HEK293T (cell line): ENCODE measurements at regions not wholly inside any gene's neighbourhood (a gene's known extent, or its start where the extent isn't known, plus 50 kb on each side); places are given as distances from the start of the nearest gene placed in this dataset.

Experiments
- CTCF ChIA-PET: fragments of 350-600 bp; formaldehyde crosslinking; extraction: SDS; loops from one replicate; lab custom pipeline; 2021; ENCODE audit warnings: antibody characterized with exemption, inconsistent platforms; lab: Yijun Ruan, JAX
- POLR2A ChIA-PET: fragments of 350-600 bp; formaldehyde crosslinking; extraction: SDS; loops from one replicate; lab custom pipeline; 2020; ENCODE audit warnings: antibody characterized with exemption, inconsistent platforms; lab: Yijun Ruan, JAX
- DNase-seq: peaks from one replicate; pipeline ENCODE4 v3.0.0; 2012; ENCODE audit warnings: mixed read lengths; ENCODE audit errors: extremely low spot score
- ARNT ChIP-seq: fragments of 450-650 bp; IDR thresholded peaks from 2 replicates; pipeline ENCODE4 v1.6.1; 2017; ENCODE audit warnings: mild to moderate bottlenecking
- BHLHE40 ChIP-seq: fragments of 450-650 bp; IDR thresholded peaks from 2 replicates; pipeline ENCODE4 v1.6.1; 2016; ENCODE audit warnings: mild to moderate bottlenecking, moderate library complexity, borderline replicate concordance
- CTBP1 ChIP-seq: fragments of 450-650 bp; IDR thresholded peaks from 2 replicates; pipeline ENCODE4 v1.6.1; 2016; ENCODE audit warnings: borderline replicate concordance
- ELF4 ChIP-seq: fragments of 450-650 bp; IDR thresholded peaks from 2 replicates; pipeline ENCODE4 v1.6.1; 2017; ENCODE audit warnings: antibody characterized with exemption
- FOXA1 ChIP-seq: fragments of 450-650 bp; IDR thresholded peaks from 2 replicates; pipeline ENCODE4 v1.6.1; 2016; ENCODE audit warnings: mild to moderate bottlenecking
- FOXK2 ChIP-seq: fragments of 450-650 bp; IDR thresholded peaks from 2 replicates; pipeline ENCODE4 v1.6.1; 2016; ENCODE audit warnings: mild to moderate bottlenecking
- FOXM1 ChIP-seq: fragments of 450-650 bp; IDR thresholded peaks from 2 replicates; pipeline ENCODE4 v1.6.1; 2017; ENCODE audit warnings: mild to moderate bottlenecking, borderline replicate concordance
- HDGF ChIP-seq: fragments of 450-650 bp; IDR thresholded peaks from 2 replicates; pipeline ENCODE4 v1.6.1; 2017; ENCODE audit warnings: antibody characterized with exemption, borderline replicate concordance
- L3MBTL2 ChIP-seq: fragments of 450-650 bp; conservative IDR thresholded peaks from 2 replicates; pipeline ENCODE4 v1.6.1; 2016; ENCODE audit warnings: mild to moderate bottlenecking
- LEF1 ChIP-seq: fragments of 450-650 bp; IDR thresholded peaks from 2 replicates; pipeline ENCODE4 v1.6.1; 2017; ENCODE audit warnings: mild to moderate bottlenecking, borderline replicate concordance
- NFRKB ChIP-seq: fragments of 450-650 bp; IDR thresholded peaks from 2 replicates; pipeline ENCODE4 v1.6.1; 2016; ENCODE audit warnings: mild to moderate bottlenecking, moderate library complexity
- PKNOX1 ChIP-seq: fragments of 450-650 bp; IDR thresholded peaks from 2 replicates; pipeline ENCODE4 v1.6.1; 2016
- SP1 ChIP-seq: fragments of 450-650 bp; IDR thresholded peaks from 2 replicates; pipeline ENCODE4 v1.6.1; 2017
- SUZ12 ChIP-seq: fragments of 450-650 bp; IDR thresholded peaks from 2 replicates; pipeline ENCODE4 v1.6.1; 2016; ENCODE audit warnings: mild to moderate bottlenecking
- TARDBP ChIP-seq: fragments of 450-650 bp; IDR thresholded peaks from 2 replicates; pipeline ENCODE4 v1.6.1; 2016
- ZNF384 ChIP-seq: fragments of 450-650 bp; IDR thresholded peaks from 2 replicates; pipeline ENCODE4 v1.6.1; 2016

DNA sequence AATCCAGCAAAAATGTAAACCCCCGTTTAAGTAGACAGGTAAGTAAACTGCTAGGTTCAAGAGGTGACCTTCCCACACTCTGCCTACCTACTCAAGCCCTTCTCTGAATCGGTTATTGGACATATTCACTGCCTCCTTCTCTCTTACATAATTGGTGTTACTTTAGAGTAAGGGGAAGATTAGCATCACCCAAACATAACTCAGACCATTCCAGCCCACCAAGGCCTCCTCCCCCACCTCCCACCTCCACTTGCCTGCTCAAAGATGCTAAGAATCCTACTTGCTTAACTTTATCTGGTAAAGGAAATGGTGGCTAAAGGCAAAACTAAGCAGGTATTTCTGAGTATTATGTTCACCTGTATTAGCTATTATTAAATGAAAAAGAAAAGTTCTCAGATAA, 55.0 kb upstream of the DTNA start:
- CTCF ChIA-PET: no interaction called here
- POLR2A ChIA-PET: no interaction called here
- TF ChIP-seq L3MBTL2 (no peak), FOXK2 (no peak), FOXA1 (no peak), NFRKB (no peak), ARNT (no peak), CTBP1 (no peak), SP1 (no peak), TARDBP (no peak), HDGF (no peak), LEF1 (no peak), ZNF384 (no peak), PKNOX1 (no peak), SUZ12 (no peak), ELF4 (no peak), BHLHE40 (no peak), FOXM1 (no peak)
- no peak for DNase-seq

DNA sequence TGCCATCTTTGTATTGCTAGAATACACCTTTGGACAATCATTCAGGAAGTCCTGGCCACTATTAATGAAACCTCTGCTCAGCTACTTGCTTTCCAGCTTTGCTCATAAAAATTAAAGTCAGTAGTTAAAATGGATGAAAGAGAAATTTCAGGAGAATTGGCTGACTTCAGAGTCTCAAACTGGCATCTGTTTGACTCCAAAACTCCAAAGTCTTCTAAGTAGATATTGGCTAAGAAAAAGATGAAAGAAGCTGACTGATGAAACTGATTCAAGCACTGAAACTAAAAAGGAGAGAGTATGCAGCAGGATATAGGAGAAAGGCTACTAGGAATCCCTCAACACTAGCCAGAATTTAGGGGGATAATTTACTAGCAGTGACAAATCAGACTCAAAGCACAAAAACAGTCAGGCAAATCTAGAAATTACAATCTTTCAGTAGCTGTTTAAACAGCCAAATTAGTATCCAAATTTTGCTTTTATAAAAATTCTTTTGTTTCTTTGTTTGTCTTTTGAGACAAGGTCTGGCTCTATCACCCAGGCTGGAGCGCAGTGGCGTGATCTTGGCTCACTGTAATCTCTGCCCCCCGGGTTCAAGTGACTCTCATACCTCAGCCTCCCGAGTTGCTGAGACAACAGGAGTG, 52.1 kb upstream of the DTNA start:
- ChIA-PET POLR2A (interaction anchor here (0.9 kb wide), 1 partner anchor 39 kb away, joined by 3 read pairs; no protein-coding TSS in a partner anchor), CTCF (interaction anchor here (0.8 kb wide), 1 partner anchor 71 kb away, joined by 3 read pairs; no protein-coding TSS in a partner anchor)
- no peak for DNase-seq
- TF ChIP-seq BHLHE40 (no peak), LEF1 (no peak), FOXA1 (no peak), FOXM1 (no peak), TARDBP (no peak), HDGF (no peak), ELF4 (no peak), NFRKB (no peak), ARNT (no peak), ZNF384 (no peak), CTBP1 (no peak), FOXK2 (no peak), PKNOX1 (no peak), SUZ12 (no peak), L3MBTL2 (no peak), SP1 (no peak)

DNA sequence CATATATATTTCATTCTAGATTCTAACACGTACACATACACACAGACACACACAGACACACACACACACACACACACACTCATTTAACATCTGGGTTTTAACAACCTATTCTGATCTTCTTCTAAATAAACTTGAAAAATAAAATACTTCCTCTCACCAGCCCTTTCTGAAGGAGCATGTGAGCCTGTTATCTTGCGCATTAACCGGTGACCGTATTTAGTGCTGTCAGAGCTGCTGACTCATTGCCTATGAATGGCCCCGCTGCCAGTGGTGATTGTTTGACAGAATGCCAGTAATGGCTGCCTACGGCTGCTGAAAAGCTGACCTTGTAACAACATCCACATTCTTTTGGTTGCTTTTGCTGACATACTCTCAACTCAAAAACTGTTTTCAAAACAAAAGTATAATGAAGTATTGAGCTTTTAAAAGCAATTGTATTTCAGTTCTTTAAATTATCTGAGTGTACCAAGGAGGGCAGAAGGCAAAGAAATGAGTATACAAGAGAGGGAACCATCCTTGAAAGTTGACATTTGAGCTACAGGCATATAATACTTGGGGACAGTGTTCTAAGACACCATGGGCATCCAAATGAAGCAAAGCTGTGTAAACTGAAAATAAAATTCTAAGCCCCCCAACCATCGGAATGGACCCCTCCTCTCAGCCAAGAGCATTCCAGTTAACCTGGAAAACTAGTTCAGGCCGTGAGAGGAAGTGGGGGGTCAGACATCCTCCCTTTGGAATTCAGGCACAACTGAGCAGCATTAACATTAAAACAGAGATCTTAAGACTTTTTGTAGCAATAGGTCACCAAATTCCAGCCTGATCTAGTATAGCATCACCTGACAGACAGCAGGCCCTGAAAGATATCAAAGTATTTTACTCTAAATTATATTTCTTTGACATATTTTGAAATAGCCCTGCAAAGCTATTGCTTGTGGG, 50.2 kb upstream of the DTNA start:
- POLR2A ChIA-PET: interaction anchor here (1.3 kb wide), 1 partner anchor 61 kb away, joined by 4 read pairs; no protein-coding TSS in a partner anchor
- TF ChIP-seq HDGF (no peak), PKNOX1 (peak; percentile 79)
- peak; percentile 80 for DNase-seq
- CTCF ChIA-PET: interaction anchor here (0.6 to 3.4 kb wide), 20 partner anchors 8 to 537 kb away, joined by 3 to 37 read pairs (median 4); partner anchors contain the start of gene DTNA
